Epithelial cell of prostate (primary cell): ENCODE measurements at regions not wholly inside any gene's neighbourhood (a gene's known extent, or its start where the extent isn't known, plus 50 kb on each side); places are given as distances from the start of the nearest gene placed in this dataset.

Experiments
- DNase-seq: peaks from one replicate; pipeline ENCODE4 v3.0.0-alpha.2; 2011; ENCODE audit warnings: low read depth, low spot score
- H3K27ac ChIP-seq: fragments of 450-650 bp; 2 replicates; pipeline ENCODE4 v1.5.1; 2017; ENCODE audit warnings: mild to moderate bottlenecking

DNA sequence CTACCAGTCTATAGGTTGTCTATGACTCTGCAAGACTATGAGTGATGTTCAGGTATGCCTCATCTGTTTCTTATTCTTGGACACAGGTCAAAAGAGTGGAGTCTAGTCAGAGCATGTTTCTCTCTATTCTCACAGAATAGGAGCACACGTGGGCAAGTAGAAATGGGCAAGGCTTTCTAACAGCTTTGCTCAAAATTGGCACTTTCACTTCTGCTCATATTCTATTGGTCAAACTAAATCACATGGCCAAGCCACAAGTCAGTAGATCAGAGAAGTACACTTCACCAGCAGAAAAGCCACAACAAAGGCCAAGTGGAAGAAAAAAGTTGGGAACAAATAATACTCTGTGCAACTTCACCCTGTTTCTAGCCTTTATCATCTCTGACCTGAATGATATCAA lies 354.5 kb upstream of the SYNCRIP start:
- no peak overlapping the region for H3K27ac ChIP-seq
- DNase-seq = no peak

DNA sequence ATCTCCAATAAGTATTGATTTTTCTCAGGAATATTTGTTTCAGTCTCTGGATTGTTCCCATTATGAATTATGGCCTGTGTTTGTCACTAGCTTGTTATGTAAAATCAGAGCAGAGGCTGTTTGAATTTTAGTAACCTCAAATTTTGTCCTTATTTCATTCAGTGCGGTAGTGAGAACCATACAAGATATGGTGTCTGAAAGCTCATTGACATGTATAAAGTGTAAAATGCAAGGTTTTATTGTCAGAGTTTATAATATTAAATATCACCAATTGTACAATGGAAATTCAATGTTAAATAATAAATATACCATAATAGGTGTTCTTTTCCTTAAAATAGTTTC lies 353.3 kb upstream of the SYNCRIP start:
- no peak for DNase-seq

DNA sequence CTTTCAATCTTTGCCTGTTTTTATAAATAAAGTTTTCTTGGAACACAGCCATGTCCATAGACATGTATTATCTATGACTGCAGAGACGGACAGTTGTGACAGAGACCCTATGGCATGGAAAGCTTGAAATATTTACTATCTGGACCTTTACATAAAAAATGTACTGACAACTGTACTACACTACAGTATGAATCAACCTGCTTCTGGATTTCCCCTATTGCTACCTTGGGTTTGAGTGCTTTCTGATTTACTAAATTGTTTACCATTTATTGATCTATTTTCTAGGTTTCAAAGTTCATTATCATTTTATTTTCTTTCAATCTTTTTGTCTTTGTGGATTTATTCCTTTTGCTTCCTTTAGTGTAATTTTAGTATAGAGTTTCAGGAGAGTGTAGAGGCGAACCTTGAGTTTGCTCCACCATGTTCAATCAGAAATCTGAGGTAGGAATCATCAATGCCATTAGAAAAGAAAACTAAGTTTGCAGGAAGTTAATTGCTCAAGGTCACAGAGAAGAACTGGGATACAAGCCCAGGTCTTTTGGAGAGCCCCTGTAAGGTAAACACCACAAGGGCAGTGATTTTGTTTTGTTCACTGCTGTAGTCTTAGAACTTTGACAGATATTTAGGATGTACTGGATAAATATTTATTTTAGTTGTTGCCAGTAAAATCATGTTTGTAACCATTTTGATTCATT lies 352.8 kb upstream of the SYNCRIP start:
- H3K27ac ChIP-seq = no peak overlapping the region
- DNase-seq = no peak

More for the DNA sequence above, 353.3 kb upstream of the SYNCRIP start:
- H3K27ac ChIP-seq = no peak overlapping the region

DNA sequence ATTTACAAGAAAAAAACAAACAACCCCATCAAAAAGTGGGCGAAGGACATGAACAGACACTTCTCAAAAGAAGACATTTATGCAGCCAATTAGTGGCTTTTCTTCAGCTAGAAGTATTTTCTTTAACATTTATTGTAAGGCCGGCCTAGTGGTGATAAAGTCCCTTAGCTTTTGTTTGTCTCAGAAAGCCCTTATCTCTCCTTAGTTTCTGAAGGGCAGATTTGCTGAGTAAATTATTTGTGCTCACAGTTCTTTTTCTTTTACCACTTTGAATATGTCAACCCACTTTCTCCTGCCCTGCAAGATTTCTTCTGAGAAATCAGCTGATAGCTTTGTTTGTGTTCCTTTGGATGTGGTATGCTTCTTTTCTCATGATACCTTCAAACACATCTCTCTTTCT lies 344.0 kb upstream of the SYNCRIP start:
- no peak for DNase-seq
- no peak overlapping the region for H3K27ac ChIP-seq

DNA sequence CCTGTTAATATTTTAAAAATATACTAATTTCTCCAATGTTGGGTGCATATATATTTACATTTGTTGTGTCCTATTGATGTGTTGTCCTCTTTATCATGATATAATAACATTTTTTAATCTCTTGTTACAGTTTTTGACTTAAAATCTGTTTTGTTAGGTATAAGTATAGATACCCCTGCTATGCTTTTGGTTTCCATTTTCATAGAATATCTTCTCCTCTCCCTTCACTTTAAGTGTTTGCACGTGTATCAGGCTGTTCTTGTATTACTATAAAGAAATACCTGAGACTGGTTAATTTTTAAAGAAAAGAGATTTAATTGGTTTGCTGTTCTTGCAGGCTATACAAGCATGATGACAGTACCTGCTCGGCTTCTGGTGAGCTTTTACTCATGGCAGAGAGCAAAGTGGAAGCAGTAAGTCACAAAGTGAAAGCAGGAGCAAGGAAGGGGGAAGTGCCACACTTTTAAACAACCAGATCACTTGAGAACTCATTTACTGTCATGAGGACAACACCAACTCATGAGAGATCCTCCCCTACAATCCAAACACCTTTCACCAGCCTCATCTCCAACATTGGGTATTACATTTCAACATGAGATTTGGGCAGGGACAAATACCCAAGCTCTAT lies 340.5 kb upstream of the SYNCRIP start:
- DNase-seq = no peak
- no peak overlapping the region for H3K27ac ChIP-seq

DNA sequence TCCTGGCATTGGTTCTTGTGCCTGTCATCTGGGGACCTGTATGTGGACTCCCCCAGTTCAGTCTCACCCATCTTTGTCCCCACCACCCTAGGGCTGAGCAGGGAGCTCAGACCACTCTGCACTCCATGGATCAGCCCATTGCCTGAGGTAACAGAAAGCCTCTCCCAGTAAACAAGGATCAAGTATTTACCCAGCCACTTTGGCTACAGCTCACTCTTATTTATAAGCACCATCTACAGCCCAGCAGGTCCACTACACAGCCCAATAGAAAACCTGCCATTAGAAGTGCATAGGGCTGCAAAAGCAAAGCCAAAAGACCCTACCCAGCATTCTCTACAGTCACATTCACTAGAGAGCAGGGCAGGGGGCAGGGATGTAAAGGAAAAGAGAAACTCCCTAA lies 335.0 kb upstream of the SYNCRIP start:
- no peak for DNase-seq
- no peak overlapping the region for H3K27ac ChIP-seq

DNA sequence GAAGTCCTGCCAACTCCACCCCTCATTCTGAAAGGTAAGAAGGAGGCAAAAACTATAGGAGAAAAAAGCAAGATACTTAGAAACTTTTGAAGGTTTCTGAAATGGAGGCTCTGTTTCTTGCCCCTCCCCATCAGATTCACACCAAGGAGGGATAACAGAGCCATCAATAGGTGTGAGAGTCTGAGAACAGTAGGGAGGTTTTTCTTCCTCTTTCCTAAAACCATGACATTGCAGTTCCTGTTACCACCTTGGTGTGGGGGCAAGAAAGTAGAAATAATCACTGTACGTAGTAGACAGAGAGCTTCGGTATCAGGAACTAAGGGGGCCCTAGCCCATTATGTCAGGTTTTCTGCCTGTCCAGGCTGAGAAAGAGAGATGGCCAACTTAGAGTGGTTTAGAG lies 333.3 kb upstream of the SYNCRIP start:
- DNase-seq = no peak
- no peak overlapping the region for H3K27ac ChIP-seq

DNA sequence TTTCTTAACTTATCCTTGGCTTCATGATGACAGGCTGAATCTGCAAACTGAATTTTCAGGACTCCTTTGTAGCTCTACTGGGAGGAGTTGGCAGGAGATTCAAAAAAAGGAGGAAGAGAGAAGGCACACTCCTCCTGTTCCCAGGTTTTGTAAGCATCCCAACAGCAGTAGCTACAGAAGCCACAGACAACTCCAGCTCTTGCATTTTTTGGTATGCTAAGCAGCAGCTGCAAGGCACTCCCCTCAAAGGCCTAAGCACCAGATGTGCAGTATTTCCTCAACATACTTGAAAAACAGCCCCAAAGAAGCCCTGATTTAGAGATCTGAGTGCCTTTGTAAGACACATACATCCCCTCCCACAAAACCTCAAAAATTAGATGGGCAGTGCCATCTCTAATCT lies 328.6 kb upstream of the SYNCRIP start:
- DNase-seq = no peak
- no peak overlapping the region for H3K27ac ChIP-seq

DNA sequence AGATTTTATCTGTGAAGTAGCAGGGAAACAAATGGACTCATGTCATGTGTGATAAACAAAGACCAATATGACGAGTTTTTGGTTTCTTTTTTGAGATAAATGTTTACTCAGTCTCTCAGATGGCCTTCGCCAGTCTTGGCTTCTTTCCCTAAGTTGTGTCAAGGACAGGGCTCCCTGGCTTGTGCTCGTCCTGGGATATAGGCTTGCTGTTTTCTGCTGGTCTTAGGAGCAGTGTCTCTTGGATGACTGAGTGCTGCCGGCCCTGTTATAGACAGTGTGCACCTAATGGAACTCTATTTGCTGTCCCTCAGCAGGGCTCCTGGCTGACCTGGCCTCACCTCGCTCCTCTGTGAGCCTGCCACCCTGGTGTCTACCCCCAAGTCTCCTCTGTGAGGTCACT lies 324.1 kb upstream of the SYNCRIP start:
- DNase-seq = no peak

DNA sequence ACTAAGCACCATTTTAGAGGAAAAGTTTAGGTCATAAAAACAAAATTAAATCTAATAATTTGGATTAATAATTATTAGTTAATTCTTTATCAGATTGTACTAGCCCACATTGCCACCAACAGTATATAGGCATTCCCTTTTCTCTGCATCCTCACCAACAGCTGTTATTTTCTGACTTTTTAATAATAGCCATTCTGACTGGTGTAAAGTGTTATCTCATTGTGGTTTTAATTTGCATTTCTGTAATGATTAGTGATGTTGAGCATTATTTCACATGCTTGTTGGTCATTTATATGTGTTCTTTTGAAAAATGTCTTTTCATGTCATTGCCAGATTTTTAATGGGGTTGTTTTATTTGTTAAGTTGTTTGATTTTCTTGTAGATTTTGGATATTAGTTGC lies 319.1 kb upstream of the SYNCRIP start:
- H3K27ac ChIP-seq = no peak overlapping the region
- DNase-seq = no peak

More for the DNA sequence above, 324.1 kb upstream of the SYNCRIP start:
- H3K27ac ChIP-seq = no peak overlapping the region

DNA sequence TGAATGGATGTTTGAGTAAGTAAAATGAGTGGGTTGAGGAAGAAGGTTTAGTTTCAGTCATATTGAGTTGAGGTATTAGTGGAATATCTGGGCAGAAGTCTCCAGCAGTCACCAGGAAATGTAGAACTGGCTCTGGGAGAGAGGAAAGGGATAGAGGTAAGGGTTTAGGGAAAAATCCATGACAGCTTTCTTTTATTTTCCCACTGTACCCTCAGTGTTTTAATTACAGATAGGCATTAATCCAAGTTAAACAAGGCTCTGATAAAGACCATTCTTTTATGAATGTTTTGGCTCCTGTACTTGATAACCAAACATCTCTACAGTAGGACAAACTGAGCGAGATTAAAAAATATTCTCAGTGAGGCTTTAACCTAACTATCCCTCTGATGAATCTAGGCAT lies 318.4 kb upstream of the SYNCRIP start:
- no peak overlapping the region for H3K27ac ChIP-seq
- DNase-seq = no peak

DNA sequence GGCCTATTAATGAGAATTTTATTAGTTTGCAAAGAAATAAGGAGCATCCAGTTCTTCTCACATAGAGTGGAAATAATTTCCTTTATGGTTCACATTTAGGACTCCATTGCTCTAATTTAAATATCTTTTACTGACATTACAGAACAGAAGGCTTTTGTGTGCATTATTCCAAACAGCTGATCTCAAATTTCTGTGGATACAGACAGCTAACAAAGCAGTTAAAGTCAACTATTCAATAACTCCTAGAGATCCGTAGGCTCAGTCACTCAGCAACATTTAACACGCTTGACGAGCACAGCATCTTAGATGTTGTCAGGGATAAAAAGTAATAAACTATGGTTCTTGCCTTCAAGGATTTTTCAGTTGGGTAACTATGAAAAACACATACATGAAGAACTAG lies 305.8 kb upstream of the SYNCRIP start:
- DNase-seq = no peak
- no peak overlapping the region for H3K27ac ChIP-seq

DNA sequence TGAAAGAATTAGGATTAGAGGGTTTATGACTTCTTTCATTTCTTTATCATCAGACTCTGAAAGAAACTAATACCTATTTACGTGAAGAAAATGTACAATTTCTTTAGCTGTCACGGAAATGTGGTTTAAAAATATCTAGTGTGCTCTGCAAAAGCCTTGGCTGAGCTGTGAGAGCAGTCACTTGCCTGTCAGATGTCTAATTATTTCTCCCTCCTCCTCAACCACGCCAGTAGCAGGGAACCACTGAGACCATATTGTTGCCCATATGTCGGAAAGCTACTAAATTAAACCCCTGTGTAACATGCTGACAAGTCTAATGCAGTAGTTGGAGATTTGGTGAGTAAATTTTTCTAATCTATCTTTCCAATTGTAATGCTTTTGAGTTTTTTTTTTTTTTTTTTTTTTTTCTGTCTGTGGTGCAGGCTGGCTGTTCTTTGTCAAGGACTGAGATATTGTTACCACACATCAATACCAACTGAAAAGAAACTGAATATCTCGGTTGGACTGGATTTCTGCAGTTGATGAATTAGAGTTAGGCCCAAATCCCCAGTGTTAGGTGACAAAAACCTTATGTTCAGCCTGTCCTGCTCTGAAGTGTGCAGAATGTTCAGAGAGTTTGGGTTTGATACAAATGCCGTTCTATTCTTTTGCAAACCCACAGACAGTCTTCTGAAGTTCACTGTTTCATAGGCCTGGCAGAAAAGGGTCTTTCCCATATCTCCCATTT lies 302.9 kb upstream of the SYNCRIP start:
- no peak for DNase-seq
- no peak overlapping the region for H3K27ac ChIP-seq

DNA sequence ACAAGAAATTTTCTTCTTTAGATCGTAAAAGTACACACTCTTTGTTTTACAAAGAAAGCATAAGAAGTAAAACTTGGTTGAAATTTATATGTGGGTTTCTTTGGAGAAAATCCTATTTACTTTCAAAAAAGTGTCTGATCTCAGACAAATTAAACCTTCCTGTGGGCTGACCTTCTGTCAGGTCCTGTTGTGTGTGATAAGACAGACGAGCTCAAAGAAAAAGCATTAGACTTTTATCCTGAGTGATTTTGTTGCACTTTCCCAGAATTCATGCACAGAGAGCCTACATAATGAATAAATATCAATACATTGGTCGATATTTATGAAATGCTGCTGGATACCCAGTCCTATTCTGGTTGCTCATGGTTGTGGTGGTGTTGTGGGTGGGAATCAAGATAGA lies 302.1 kb upstream of the SYNCRIP start:
- DNase-seq = no peak
- no peak overlapping the region for H3K27ac ChIP-seq

DNA sequence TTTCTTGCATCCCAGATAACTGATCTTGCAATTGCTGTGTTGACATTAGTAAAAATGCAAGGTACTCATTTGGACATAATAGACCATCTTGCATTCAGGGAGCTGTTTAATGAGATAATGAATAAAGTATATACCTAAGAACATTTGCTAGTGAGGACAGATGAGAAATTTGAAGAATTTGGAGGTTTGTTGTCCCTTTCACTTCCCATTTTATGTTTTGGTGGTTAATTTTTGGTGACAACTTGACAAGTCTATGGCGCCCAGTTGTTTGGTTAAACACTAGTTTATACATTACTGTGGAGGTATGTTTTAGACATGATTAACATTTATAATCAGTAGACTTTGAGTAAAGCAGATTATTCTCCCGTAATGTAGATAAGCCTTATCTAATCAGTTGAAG lies 300.2 kb upstream of the SYNCRIP start:
- DNase-seq = no peak
- no peak overlapping the region for H3K27ac ChIP-seq

DNA sequence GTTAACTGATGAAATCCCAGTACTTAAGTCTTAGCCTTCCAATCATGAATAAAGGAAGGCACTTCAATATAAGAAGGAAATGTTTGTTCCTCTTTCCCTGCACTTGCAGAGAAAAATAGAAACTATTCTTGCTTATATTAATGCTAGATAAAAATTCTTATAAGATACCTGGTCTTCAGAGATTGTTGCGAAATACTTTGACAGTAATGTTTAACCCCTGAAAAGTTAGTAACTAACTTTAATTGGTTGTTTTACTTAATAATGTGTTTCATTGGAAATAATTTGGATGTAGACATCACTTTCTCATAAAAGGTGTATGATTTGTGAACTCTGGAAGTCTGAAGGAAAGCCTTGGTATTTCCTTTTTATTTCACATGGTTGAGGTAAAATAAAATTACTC lies 294.2 kb upstream of the SYNCRIP start:
- no peak overlapping the region for H3K27ac ChIP-seq
- no peak for DNase-seq

DNA sequence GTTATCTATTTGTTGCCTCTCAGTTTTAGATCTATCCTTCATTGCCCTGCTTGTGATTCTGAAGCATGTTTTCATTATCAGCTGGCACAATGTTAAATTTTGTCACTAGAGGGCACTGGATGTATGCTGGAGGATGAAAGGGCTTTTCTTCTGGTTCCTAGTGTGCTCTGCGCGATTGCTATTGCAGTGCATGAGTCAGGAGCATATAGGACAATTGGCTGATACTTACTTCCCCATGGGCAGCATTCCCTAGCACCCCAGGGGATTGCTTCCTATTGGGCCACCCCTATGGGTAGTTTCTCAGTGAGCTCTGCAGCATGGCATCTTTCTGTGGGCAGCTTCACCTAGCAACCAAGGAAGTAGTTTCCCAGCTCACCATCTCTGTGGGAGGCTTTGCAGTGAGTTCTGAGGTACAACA lies 280.3 kb upstream of the SYNCRIP start:
- DNase-seq = peak; percentile 58
- H3K27ac ChIP-seq = no peak overlapping the region

DNA sequence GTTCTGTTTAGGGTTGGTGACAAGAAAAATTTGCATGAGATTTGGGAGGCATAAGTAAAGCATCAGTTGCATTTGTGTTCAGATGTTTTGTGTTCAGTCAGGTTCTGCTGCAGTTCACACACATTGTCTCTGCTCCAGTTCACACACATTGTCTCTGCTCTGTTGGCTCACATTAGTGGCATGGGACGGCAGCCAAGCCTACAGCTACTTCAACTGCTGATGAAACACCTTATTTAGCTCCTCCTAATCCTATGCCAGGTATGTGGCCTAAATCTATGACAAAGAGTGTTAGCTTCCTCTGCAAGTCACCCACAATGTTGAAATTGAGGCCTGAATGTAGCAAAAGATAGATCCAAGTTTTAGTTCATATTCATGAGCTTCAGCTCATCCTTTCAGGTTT lies 278.1 kb upstream of the SYNCRIP start:
- DNase-seq = no peak

DNA sequence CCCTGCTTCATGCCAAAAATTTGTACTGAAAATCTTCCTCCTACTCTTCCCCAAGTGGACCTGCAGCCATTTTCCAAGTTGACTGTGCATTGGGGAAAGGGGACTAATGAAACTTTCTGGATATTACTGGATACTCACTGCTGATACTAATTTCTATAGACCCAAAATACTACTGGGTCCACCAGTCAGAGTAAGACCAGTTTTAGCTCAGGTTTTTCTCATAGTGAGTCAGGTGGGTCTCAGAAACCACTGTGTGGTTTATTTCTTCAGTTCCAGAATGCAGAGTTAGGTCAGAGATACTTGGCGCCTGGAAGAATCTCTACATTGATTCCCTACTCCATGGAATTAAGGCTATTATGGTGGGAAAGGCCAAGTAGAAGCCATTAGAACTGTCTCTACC lies 274.8 kb upstream of the SYNCRIP start:
- no peak for DNase-seq
- no peak overlapping the region for H3K27ac ChIP-seq

More for the DNA sequence above, 278.1 kb upstream of the SYNCRIP start:
- no peak overlapping the region for H3K27ac ChIP-seq

DNA sequence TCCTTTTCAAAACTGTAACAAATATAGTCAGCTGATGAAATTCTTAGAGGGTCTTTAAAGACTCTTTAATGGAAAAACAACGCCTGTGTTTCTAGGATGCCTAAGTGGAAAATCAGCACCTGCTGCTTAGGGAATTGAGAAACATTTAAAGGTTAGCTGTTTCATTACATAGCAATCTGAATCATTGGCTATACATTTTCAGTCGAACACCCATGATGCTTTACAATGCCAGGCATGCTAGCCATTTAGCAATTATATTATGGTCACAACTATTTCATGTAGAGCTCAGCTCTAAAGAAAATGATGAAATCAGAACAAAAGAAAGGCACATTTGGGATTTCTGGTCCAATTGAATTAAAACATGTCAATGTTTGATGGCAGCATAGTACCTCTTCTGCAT lies 270.3 kb upstream of the SYNCRIP start:
- DNase-seq = no peak
- no peak overlapping the region for H3K27ac ChIP-seq

DNA sequence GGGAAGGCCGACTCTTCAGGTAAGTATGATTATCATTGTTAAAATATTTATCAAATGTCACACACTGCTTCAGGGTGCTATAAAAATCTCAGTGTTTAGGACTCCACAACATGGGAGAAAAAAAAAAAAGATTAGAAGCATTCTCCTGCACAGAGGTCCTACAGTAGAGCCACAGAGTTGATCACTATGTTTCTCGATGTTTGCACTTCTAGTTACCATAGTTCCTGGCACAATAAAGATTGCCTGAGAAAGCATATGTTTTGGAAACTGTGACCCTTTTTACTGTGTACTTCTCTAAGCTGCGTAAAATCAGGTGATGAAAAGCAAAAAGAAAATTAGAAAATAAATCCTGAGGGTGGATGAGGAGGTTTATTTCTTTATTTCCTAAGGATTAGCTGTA lies 269.9 kb upstream of the SYNCRIP start:
- H3K27ac ChIP-seq = no peak overlapping the region
- DNase-seq = no peak

DNA sequence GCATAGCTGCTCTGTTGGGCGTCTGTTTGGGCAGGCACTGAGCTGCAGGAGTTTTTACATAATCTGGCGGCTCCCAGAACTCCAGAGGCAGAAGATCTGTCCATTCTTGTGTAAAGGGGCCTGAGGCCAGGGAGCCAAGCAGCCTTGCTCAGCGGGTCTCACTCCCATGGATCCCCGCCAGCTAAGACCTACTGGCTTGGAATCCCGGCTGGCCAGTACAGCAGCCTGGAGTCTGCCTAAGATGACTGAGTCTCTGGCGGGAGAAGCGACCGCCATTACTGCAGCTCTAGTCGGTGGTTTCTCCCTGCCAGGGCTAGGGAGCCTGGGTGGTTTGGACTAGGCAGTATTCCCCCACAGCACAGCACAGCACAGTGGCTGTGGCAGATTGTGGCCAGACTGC lies 268.4 kb upstream of the SYNCRIP start:
- H3K27ac ChIP-seq = no peak overlapping the region
- DNase-seq = no peak
